Vagina (tissue), 2 donors: ENCODE measurements at regions not wholly inside any gene's neighbourhood (a gene's known extent, or its start where the extent isn't known, plus 50 kb on each side); places are given as distances from the start of the nearest gene placed in this dataset.

ENCODE experiments used
- DNase-seq, 2 donors: peaks; one replicate each; pipeline ENCODE4 v3.0.0-alpha.2; 2017; ENCODE audit errors: extremely low spot score in 2 of 2
- H3K27ac ChIP-seq: fragments of 200-600 bp; sonication (generic); one replicate; pipeline ENCODE4 v1.5.1; 2019
- H3K27me3 ChIP-seq: fragments of 200-600 bp; sonication (generic); one replicate; pipeline ENCODE4 v1.5.1; 2019
- H3K36me3 ChIP-seq, 2 donors: fragments of 200-600 bp; sonication (generic); one replicate each; pipeline ENCODE4 v1.5.1; 2017 to 2019
- H3K4me1 ChIP-seq: fragments of 200-600 bp; sonication (generic); one replicate; pipeline ENCODE4 v1.5.1; 2019
- H3K4me3 ChIP-seq, 2 donors: fragments of 200-600 bp; sonication (generic); 1 replicate in 1 of 2; 2 replicates in 1 of 2; pipeline ENCODE4 v1.5.1; 2016 to 2019
- H3K9me3 ChIP-seq: fragments of 200-600 bp; sonication (generic); one replicate; pipeline ENCODE4 v1.5.1; 2019
- CTCF ChIP-seq, 3 experiments: fragments of 450-650 bp in 2 of 3; fragments of 200-600 bp in 1 of 3; sonication (generic) in 1 of 3; IDR thresholded peaks; one replicate each; pipeline ENCODE4 v1.5.1; 2017 to 2019; ENCODE audit warnings: antibody characterized with exemption in 3 of 3, mild to moderate bottlenecking in 2 of 3, moderate library complexity in 2 of 3
- POLR2A ChIP-seq, 2 donors: fragments of 450-650 bp; IDR thresholded peaks; one replicate each; pipeline ENCODE4 v1.6.1; 2017; ENCODE audit warnings: antibody characterized with exemption in 2 of 2, mild to moderate bottlenecking in 2 of 2, moderate library complexity in 2 of 2
- POLR2AphosphoS5 ChIP-seq, 2 donors: sonication (generic); formaldehyde crosslinking; IDR thresholded peaks; one replicate each; pipeline ENCODE4 v1.9.0; 2017; ENCODE audit warnings: antibody characterized with exemption in 2 of 2, mild to moderate bottlenecking in 2 of 2, low read depth in 1 of 2; ENCODE audit not compliant: insufficient read depth in 1 of 2
- intact Hi-C: fragments of 100-400 bp; cut with DNase I; formaldehyde crosslinking; loops from one replicate; pipeline ENCODE4 v1.15.1; 2023

- no peaks in the 10 kb centered on the region for H3K9me3 ChIP-seq
- no peaks in the 10 kb centered on the region for H3K27me3 ChIP-seq
- intact Hi-C loops: no loop called here
- no peak for DNase-seq
- H3K27ac ChIP-seq: no peak overlapping the region
- no peaks in the 10 kb centered on the region for H3K4me1 ChIP-seq
- H3K36me3 ChIP-seq: no peaks in the 10 kb centered on the region
- H3K4me3 ChIP-seq: no peak overlapping the region
- TF ChIP-seq POLR2AphosphoS5 (IDR thresholded peaks at IDR 0.05; ENCODE audit: insufficient read depth in 1 of 2, low read depth in 1 of 2) (no peak), CTCF (IDR thresholded peaks at IDR 0.05) (no peak), POLR2A (IDR thresholded peaks at IDR 0.05) (no peak)
Measured at GRCh38 chr2:49839818-49840217, 685.5 kb upstream of the FSHR start.

- Histone ChIP-seq H3K27me3 (no peaks in the 10 kb centered on the region), H3K9me3 (no peaks in the 10 kb centered on the region), H3K36me3 (no peaks in the 10 kb centered on the region), H3K4me1 (no peaks in the 10 kb centered on the region), H3K27ac (no peak overlapping the region), H3K4me3 (no peak overlapping the region)
- intact Hi-C loops: no loop called here
- DNase-seq: no peak
- TF ChIP-seq POLR2A (IDR thresholded peaks at IDR 0.05) (no peak), CTCF (IDR thresholded peaks at IDR 0.05) (no peak), POLR2AphosphoS5 (IDR thresholded peaks at IDR 0.05; ENCODE audit: insufficient read depth in 1 of 2, low read depth in 1 of 2) (no peak)
Measured at GRCh38 chr2:49837561-49838293, 683.4 kb upstream of the FSHR start.

- intact Hi-C loops: no loop called here
- no peak for TF ChIP-seq CTCF (IDR thresholded peaks at IDR 0.05)
- no peak for TF ChIP-seq POLR2AphosphoS5 (IDR thresholded peaks at IDR 0.05; ENCODE audit: insufficient read depth in 1 of 2, low read depth in 1 of 2)
- TF ChIP-seq POLR2A (IDR thresholded peaks at IDR 0.05): no peak
- no peaks in the 10 kb centered on the region for H3K9me3 ChIP-seq
- H3K4me1 ChIP-seq: no peaks in the 10 kb centered on the region
- no peak overlapping the region for H3K4me3 ChIP-seq
- no peaks in the 10 kb centered on the region for H3K27me3 ChIP-seq
- H3K36me3 ChIP-seq: no peaks in the 10 kb centered on the region
- no peak for DNase-seq
- H3K27ac ChIP-seq: no peak overlapping the region
Measured at GRCh38 chr2:49836017-49836416, 681.7 kb upstream of the FSHR start.

GRCh38 chr2:49834433-49834832 is 680.1 kb upstream of the FSHR start:
- H3K9me3 ChIP-seq: no peaks in the 10 kb centered on the region
- no peaks in the 10 kb centered on the region for H3K4me1 ChIP-seq
- DNase-seq: no peak
- no peak overlapping the region for H3K27ac ChIP-seq
- no peaks in the 10 kb centered on the region for H3K36me3 ChIP-seq
- TF ChIP-seq POLR2AphosphoS5 (IDR thresholded peaks at IDR 0.05; ENCODE audit: insufficient read depth in 1 of 2, low read depth in 1 of 2) (no peak), CTCF (IDR thresholded peaks at IDR 0.05) (no peak), POLR2A (IDR thresholded peaks at IDR 0.05) (no peak)
- no peak overlapping the region for H3K4me3 ChIP-seq
- no peaks in the 10 kb centered on the region for H3K27me3 ChIP-seq
- intact Hi-C loops: no loop called here

GRCh38 chr2:49832555-49832954 is 678.2 kb upstream of the FSHR start:
- intact Hi-C loops: no loop called here
- Histone ChIP-seq H3K36me3 (no peaks in the 10 kb centered on the region), H3K9me3 (no peaks in the 10 kb centered on the region), H3K27me3 (no peaks in the 10 kb centered on the region), H3K27ac (no peak overlapping the region), H3K4me3 (no peak overlapping the region), H3K4me1 (no peaks in the 10 kb centered on the region)
- TF ChIP-seq POLR2AphosphoS5 (IDR thresholded peaks at IDR 0.05; ENCODE audit: insufficient read depth in 1 of 2, low read depth in 1 of 2) (no peak), POLR2A (IDR thresholded peaks at IDR 0.05) (no peak), CTCF (IDR thresholded peaks at IDR 0.05) (no peak)
- DNase-seq: no peak
